GM12872 (cell line): ENCODE measurements at regions not wholly inside any gene's neighbourhood (a gene's known extent, or its start where the extent isn't known, plus 50 kb on each side); places are given as distances from the start of the nearest gene placed in this dataset.

Experiments
- TF ChIP-seq, protein P1 (sequence below): IDR thresholded peaks from 3 replicates; pipeline ENCODE4 v1.5.1; 2011; ENCODE audit warnings: low read depth, mild to moderate bottlenecking, low read length, moderate library complexity; ENCODE audit not compliant: insufficient read depth

DNA sequence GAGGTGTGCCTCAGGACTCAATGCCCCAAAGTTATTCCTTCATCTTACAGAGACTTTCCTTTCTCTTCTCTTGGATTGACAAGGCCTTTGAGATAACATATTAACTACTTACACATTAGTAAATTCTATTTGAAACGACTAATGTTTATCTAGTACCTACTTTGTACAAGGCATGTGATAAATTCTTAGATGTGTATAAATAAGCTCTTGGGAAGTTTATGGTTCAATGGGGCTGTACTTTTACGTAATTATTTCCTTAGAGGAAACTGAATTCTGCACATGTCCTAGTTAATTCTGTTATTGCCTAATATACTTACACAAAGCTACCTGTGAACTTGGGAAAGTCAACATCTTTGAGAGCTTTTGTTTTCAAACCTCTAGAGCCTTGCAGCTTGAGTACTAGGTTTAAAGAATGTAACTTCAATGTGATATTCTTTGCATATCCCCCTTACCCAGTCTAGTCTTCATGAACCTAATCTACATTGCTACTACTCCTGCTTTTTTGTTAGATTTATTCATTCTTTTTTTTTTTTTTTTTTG, 58.5 kb upstream of the RAP2B start:
- TF ChIP-seq, protein P1, sequence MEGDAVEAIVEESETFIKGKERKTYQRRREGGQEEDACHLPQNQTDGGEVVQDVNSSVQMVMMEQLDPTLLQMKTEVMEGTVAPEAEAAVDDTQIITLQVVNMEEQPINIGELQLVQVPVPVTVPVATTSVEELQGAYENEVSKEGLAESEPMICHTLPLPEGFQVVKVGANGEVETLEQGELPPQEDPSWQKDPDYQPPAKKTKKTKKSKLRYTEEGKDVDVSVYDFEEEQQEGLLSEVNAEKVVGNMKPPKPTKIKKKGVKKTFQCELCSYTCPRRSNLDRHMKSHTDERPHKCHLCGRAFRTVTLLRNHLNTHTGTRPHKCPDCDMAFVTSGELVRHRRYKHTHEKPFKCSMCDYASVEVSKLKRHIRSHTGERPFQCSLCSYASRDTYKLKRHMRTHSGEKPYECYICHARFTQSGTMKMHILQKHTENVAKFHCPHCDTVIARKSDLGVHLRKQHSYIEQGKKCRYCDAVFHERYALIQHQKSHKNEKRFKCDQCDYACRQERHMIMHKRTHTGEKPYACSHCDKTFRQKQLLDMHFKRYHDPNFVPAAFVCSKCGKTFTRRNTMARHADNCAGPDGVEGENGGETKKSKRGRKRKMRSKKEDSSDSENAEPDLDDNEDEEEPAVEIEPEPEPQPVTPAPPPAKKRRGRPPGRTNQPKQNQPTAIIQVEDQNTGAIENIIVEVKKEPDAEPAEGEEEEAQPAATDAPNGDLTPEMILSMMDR, result no peak

DNA sequence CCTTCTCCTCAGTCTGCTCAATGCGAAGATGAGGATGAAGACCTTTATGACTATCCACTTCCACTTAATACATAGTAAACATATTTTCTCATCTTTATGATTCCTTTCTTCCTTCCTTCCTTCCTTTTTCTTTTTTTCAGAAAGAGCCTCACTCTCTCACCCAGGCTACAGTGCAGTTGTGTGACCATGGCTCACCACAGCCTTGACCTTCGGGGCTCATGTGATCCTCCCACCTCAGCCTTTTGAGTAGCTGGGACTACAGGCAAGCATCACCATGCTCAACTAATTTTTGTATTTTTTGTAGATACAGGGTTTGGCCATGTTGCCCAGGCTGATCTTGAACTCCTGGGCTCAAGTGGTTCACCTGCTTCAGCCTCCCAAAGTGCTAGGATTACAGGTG, 52.0 kb upstream of the RAP2B start:
- TF ChIP-seq, protein P1, result no peak

DNA sequence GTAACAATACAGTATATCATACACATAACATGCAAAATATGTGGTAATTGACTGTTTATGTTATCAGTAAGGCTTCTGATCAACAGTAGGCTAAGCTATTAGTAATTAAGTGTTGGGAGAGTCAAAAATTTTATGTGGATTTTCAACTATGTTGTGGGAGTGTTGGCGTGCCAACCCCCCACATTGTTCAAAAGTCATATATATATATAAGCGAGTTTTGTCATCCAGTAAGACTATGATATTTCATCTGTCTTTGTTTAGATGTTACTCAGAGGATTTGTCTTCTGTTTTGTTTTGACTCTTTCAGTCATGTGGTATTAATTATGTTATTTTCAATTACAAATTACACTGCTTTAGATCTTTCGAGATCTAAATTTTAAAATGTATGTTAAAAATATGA, 51.0 kb upstream of the RAP2B start:
- TF ChIP-seq, protein P1, result no peak
